Endothelial cell of hepatic sinusoid (primary cell): ENCODE measurements at regions not wholly inside any gene's neighbourhood (a gene's known extent, or its start where the extent isn't known, plus 50 kb on each side); places are given as distances from the start of the nearest gene placed in this dataset.

Experiments used
- in situ Hi-C: cut with HindIII; loops from 2 replicates; pipeline ENCODE4 v1.10.0; 2017; ENCODE audit warnings: low sequenced_read_pairs

DNA sequence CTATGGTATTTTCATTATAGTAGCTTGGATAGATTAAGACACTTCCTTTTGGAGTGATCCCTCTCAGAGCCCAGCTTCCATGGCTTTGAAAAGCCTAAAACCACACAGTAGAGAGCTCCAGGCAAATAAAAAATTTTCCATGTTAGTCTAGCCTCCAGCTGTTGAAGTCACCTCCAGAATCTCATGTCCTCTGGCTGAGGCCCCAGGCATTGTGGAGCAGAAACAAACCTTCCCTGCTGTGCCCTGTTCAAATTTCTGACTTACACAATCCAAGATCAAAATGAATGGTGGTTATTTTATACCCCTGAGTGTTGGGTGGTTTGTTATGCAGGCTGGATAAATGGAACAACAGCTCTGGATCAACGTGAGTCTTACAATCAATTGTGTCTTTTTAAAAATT, 203.9 kb downstream of the ICE1 start:
- in situ Hi-C loops, result no loop called here

DNA sequence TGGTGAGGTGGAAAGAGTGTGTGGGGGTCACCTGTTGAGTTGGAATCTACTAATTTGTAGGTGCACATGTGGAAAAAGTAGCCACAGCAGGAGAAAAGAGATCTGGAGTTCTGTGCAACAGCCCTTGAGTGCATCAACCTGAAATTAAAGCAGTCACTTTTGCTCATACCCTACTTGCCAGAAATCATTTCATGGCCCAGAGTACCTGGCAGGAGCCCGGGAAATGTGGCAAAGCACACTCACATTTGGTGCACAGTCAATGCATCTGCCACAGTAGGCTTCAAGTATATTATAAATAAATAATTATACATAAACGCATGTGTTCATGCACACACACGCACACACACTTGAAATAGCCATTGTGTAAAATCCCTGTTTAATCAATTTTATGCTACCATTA, 203.0 kb downstream of the ICE1 start:
- in situ Hi-C loops, result no loop called here

DNA sequence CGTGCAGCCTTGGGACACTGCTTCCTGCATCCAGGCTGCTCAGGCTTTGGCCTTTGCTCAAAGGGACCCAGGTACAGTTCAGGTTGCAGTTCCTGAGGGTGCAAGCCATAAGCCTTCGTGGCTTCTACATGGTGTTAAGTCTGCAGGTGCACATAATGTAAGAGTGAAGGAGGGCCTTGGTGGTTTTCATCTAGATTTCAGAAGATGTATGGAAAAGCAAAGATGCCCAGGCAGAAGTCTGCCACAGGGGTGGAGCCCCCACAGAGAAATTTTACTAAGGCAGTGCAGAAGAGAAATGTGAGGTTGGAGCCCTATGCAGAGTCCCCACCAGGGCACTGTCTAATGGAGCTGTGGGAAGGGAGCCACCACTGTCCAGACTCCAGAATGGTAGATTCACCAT, 200.9 kb downstream of the ICE1 start:
- in situ Hi-C loops, result no loop called here

DNA sequence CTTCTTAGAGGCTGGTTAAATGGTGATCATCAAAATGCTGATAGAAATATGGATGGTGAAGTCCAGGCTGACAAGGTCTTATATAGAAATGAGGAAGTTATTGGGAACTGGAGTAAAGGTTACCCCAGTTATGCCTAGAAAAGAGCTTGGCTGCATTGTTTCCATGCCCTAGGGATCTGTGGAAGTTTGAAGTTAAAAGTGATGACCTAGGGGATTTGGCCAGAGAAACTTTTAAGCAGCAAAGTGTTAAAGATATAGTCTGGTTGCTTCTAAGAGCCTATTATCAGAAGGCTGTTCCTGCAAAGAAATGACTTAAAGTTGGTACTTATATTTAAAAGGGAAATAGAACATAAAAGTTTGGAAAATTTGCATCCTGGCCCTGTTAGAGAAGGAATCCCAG, 200.3 kb downstream of the ICE1 start:
- in situ Hi-C loops, result no loop called here

DNA sequence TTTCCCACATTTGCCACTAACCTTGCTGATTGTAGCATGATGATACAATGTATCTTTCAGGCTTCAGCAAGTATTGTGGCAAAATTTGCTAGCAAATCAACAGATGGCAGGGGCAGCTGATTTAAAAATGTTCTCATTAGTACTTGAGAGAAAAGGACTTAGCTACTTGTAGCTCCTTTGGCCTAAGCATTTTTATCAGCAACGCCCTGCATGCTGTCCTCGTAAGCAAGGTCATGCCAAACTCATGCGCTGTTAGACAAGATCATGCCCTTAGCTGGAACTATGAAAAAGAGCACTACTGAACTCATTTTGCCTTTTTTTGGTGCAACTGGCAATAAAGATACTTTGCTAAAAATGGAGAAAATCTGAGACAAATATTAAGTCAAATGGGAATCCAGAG, 197.1 kb downstream of the ICE1 start:
- in situ Hi-C loops, result no loop called here

DNA sequence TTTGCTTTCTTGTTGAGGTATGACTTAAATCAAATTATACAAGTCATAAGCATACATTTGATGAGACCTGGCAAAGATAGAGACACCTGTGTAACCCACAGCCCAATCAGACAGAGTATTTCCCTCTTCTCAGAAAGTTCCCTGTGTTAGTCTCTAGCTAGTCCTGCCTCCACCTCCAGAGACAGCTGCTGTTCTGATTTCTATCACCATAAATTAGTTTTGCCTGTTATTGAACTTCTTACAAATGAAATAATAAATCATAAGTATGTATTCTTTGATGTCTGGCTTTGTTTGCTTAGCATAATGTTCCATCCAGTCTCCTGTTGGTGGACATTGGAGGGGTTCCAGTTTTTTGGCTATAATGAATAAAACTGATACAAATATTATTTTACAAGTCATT, 194.5 kb downstream of the ICE1 start:
- in situ Hi-C loops, result no loop called here

DNA sequence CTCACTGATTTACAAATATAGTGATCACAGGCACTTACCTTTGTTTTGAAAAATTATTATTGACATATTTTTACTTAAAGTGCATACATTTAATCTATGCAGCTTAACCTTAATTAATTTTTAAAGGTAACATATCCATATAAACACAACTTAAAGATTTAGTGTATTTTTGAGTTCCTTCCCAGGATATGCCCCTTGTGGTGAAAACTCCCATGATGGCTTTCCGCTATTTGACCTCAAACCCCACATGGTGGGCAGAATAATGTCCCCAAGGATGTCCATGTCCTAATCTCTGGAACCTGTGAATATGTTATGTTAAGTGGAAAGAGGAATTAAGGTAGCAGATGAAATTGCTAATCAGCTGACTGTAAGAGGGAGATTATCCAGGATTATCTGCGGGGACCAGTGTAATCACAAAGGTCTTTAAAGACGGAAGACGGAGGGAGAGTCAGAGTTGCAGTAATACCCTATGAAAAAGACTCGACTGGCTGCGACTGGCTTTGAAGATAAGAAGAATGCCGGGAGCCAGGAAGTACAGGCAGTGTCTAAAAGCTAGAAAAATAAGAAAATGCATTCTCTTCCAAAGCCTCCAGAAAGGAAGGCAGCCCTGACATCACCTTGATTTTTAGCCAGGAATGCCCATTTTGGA, 193.9 kb downstream of the ICE1 start:
- in situ Hi-C loops, result no loop called here

DNA sequence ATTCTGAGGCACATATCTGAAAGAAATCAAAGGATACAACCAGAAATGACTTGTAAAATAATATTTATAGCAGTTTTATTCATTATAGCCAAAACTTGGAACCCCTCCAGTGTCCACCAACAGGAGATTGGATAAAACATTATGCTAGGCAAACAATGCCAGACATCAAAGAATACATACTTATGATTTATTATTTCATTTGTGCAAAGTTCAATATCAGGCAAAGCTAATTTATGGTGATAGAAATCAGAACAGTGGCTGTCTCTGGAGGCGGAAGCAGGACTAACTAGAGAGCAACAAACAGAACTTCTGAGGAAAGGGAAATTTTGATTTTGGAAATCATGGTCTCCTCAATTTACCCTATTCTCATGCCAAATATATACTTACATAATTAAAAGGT, 193.1 kb downstream of the ICE1 start:
- in situ Hi-C loops, result no loop called here

DNA sequence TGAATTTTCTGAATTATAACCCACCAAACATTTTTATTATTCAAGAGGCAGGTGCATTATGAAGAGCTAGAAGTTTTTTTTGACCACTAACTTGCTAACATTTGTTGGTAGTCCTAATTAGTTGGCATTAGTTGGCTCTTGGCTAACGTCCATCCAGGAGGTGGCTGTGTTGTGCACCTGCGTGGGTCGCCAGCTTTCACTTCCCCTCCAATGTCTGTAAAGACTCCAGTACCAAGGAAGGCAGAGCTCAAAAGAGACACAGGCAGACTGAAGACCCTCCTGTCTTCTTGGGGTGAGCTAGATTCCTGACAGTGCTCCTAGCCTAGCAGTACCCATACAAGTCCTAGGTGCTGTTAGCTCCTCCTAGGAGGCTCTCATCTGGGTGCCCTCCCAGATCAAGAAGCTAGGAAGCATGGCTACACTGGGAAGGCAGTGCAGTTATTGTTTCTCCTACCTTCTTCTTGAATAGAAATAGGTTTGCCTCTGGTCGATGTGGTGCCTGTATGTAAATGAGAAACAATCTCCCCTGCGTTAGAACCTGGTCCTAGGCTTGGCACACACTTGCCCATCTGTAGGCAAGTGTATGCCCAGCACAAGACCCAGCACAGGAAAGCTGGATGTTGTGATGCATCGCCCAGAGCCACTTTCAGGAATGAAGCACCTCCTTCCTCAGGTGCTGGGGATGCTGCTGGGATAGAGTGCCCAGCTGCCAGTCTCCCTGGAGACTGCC, 190.9 kb downstream of the ICE1 start:
- in situ Hi-C loops, result no loop called here

DNA sequence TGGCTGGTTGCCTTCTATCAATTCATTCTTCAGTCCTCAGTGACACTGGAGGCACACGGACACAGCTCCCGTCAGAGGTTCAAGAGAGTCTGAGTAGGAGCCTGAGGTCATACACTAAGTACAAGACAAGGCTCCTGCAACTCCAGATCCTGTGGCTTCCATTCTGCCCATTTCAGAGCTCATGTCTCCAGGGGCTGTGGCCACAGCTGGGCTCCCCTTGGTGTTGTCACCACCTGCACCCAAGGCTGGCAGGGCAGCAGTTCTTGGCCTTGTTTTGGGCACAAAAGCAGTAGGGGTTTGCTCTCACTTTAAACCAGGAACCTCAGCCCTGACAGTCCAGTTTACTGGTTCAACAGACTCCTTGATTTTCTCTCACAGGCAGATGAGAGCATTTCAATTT, 189.6 kb downstream of the ICE1 start:
- in situ Hi-C loops, result no loop called here

DNA sequence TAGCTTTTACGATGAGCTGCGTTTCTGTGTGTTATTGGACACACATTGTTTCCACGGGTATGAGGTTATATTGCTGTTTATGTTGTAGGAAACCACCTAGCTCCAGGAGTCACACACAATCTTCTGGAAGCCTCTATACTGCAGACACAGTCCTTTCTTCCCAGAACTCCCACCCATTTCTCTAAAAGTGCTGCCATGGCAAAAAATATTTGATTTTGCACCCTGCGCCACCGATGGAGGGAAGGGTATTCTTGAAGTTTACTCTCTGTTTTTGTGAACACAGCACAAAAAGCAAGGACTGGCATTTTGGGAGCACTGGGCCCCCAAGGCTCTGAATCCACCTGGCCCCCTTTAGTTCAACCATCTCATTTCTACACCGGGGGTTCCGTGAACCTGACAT, 187.5 kb downstream of the ICE1 start:
- in situ Hi-C loops, result no loop called here

DNA sequence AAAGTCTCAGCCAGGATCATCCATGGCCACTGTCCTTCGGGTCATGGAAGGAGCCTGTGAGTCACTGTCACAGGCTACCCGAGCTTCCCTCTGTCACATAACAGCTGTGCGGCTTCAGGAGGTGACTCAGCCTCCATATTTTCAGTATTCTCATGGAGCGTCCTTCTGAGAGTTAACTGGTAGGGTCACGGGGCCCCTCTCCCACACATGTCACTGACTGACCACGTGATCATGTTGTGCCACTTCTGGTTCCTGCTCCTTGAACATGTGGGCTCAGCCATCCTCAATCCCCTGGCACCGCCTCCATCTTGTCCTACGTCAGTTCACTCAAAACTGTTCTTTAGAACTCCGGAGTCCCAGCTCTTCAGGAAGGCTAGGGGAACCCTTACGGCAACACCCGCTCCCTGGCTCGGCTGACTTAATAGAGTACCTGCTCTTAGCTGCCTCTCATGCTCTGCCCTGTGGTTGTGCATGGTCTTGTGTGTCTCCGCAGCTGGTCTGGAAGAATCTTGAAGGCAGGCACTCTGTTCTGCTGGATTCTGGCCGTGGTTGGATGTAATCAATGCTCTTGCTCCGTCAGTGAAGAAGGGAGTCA, 182.8 kb downstream of the ICE1 start:
- in situ Hi-C loops, result no loop called here

DNA sequence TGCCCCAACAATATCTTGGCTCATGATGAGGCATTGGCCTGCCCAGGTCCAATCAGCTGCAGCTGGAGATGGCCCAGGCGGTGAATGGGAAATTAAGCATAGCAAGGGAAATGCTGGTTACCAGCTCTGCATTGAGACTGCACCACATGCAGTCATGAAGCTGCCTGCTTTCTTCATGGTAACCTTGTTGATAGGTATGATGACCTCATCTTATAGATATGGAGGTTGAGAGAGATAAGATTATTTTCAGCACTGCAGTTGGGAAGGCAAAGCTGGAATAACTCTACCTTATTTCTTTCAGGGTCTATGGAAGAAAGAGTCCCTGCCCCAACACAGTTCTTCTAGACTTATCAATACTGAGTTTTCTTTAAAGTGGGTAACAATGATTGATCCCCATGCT, 180.1 kb downstream of the ICE1 start:
- in situ Hi-C loops, result no loop called here

DNA sequence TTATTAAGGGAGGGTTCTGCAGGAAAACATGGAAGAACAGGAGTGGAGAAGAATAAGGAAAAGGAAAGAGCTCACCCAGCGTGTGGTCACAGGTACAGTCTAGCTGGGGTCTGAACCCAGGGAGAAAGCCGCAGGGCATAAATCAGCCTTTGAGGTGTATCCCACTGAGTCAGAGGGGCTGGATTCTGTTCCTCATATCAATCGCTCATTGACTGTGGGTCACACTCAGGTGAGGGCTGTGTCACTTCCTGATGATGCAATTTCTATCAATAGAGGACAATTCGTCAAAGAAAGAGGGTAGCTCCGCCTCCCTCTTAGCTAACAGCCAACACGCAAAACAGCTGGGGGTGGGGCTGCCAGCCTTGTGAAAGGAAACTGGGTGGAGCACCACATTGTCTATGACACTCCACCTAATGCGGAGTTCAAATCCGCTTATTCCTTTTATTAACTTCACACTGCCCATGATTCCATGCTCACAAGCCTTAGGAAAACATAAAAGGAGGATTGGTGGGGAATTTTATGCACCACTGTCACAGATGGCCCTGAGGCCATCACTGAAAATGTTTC, 176.2 kb downstream of the ICE1 start:
- in situ Hi-C loops, result no loop called here

DNA sequence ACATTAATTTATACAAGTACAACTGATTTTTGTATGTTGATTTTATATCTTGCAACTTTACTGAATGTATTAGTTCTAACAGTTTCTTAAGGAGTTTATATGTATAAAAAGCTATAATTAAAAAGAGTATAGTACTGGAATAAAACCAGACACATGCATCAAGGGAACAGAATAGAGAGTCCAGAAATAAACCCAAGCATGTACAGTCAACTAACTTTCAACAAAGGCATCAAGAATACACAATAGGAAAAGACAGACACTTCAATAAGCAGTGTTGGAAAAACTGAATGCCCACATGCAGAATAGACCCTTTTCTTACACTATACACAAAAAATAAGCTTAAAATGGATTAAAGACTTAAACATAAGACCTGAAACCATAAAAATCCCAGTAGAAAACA, 170.9 kb downstream of the ICE1 start:
- in situ Hi-C loops, result no loop called here

DNA sequence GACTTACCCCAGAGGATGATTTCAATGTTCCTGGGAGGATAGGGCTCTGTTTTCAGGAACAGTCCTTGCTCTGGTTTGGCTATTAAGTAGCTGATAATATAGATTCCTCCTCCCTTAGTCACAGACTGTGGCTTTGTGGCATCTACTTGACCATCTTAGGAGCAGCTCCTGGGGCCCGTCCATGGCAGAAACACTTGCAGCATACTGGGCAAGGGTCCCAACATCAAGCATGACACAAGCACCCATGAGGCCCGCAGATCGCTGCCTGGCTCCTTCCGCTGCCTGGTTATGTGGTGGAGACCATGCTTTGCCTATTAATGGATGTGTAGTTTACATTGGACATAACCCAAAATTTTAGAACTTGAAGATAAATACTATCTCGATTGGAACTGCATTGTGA, 170.1 kb downstream of the ICE1 start:
- in situ Hi-C loops, result no loop called here

DNA sequence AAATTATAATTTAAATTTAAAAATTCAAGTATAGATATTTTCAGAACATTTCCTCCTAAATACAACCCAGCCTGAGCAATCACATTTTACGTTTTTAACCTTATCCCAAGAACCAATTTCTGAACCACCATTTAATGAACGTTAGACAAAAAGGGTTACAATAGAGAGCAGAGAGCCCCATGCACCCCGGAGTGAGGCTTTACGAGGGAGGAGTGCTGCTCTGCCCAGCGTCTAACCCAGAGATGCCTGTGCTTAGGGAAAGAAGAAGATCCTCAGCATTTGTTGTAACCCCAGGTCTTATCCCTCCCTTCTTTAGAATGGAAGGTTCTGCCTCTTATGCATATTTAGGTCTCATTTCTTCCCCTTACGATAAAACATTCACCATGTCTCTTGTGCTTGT, 169.1 kb downstream of the ICE1 start:
- in situ Hi-C loops, result no loop called here

DNA sequence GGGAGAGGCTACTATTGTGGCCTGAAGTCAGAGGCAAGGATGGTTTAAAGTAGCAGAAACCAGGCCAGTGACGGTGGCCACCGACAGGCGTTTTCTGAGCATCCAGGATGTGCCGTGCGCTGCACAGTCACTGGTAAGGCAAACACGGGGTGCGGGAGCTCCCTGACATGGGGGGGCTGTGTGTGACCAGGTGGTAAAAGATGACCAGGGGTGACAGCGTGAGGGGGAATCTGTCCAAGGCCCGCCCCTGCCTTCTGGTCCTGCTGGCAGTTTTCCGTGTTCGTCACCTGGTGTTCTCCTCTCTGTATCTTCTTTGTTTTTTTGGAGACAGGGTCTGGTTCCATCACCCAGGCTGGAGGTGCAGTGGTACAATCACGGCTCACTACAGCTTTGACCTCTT, 167.4 kb downstream of the ICE1 start:
- in situ Hi-C loops, result no loop called here

DNA sequence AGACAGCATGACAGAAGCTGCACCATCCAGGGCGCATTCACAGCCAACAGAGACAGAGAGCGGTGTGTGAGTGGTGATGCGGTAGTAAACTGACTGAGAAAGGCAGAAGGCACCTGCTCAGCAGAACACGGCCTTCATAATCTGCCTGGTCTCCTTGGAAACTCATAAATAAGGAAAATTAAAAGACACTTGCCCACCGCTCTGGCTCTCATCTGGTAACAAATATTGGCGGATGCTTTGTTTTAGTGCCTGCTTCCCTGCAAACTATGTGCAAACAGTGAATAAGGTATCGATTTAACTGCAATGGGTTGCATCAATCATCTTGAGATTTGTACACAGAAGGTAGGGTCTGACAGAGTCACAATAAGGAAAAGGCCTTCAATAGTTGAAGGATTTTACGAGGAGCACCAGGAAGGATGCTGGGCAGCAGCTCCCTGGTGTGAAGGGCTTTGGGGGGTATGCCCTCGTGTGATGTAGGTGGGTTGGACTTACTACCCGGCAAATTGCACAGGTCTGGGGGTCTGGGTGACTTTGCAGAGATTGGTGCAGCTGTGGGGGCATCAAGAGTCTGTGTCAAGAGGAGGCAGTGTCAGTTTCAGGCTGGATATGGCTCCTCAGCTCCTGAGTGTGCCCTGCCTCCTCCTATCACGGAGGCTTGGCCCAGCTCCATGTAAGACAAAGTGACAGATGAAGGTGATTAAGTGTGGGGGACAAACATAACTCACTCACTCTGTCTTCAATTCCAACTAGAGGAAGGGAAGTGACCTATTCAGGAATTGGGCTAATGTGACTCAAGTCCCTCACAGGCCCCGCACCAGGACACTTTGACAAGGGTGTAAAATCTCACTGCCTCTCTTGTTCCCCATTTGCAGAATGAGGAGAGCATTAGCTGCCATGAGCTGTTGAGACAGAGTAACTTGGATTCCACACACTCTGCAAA, 166.7 kb downstream of the ICE1 start:
- in situ Hi-C loops, result no loop called here

DNA sequence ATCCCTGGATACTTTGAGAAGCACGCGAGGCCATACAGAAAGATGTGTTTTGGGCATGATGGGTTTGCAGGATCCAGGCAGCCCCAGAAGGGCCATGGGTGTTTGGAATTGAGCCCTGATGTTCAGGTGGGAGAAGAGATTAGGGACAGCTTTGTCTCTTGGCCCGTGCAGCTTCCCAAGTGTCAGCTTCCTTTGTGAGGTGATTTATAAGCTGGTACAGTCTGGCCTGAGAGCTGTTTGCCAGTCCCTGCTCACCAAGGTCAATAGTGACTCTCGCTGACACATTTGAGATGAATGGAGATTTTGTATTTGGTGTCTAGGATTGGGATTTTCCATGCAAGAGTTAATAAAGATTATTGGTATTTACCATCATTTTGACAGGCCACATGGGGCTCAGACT, 165.9 kb downstream of the ICE1 start:
- in situ Hi-C loops, result no loop called here

DNA sequence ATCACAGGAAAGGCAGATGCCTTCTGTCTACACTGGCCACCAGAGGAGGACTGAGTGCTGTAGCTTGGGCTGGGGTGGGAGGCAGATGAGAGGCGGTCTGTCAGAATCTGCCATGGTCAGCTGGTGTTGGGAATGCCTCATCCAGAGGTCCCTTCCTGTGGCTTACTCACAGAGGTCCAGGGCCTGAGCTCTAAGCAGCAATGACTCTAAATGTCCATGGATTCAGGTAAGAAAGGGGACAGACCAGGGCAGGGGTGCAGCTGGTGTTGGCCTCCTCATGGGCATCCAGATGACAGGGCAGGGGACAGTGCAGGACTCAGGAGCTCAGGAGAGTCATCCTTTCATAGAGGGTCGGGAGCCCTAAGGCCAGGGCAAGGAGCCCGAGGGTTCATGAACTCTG, 165.0 kb downstream of the ICE1 start:
- in situ Hi-C loops, result no loop called here
